PC-3 (cell line): ENCODE measurements at regions not wholly inside any gene's neighbourhood (a gene's known extent, or its start where the extent isn't known, plus 50 kb on each side); places are given as distances from the start of the nearest gene placed in this dataset.

Experiments
- ATAC-seq: fragments of 200-7000 bp; cut with Tn5 transposase; 2 replicates; pipeline ENCODE4 v1.9.1; 2020; ENCODE audit warnings: mild to moderate bottlenecking, moderate library complexity
- BruUV-seq: library from RNA; stranded (reverse); fragments of 400-500 nt; replicated peaks from 2 replicates; lab custom pipeline; 2021; lab: Mats Ljungman, UMichigan
- CTCF ChIA-PET: fragments of 300-600 bp; sonication (Branson Sonifier 250); formaldehyde crosslinking; loops from one replicate; lab custom pipeline; 2022; ENCODE audit warnings: antibody characterized with exemption; lab: Charles Lee
- POLR2A ChIA-PET: fragments of 300-600 bp; sonication (Branson Sonifier 250); formaldehyde crosslinking; loops from one replicate; lab custom pipeline; 2022; ENCODE audit warnings: antibody characterized with exemption; ENCODE audit not compliant: unreplicated experiment; lab: Charles Lee
- DNase-seq: peaks from one replicate; pipeline ENCODE4 v3.0.0-alpha.2; 2015
- H2AFZ ChIP-seq: fragments of 300-600 bp; sonication (generic); 2 replicates; pipeline ENCODE4 v1.6.0; 2016; ENCODE audit warnings: antibody characterized with exemption, low read length
- H3F3A ChIP-seq: fragments of 300-600 bp; sonication (generic); one replicate; pipeline ENCODE4 v1.6.0; 2017; ENCODE audit warnings: antibody characterized with exemption, low read length, control low read depth, mild to moderate bottlenecking; ENCODE audit not compliant: unreplicated experiment
- H3K27ac ChIP-seq: fragments of 300-600 bp; sonication (generic); 2 replicates; pipeline ENCODE4 v1.5.1; 2016; ENCODE audit warnings: mild to moderate bottlenecking, low read length
- H3K27me3 ChIP-seq: fragments of 300-600 bp; sonication (generic); 2 replicates; pipeline ENCODE4 v1.6.1; 2016; ENCODE audit warnings: low read length, mixed read lengths
- H3K36me3 ChIP-seq: fragments of 300-600 bp; sonication (generic); 2 replicates; pipeline ENCODE4 v1.6.1; 2016; ENCODE audit warnings: low read depth, mixed run types, low read length, mixed read lengths
- H3K4me1 ChIP-seq: fragments of 300-600 bp; sonication (generic); 2 replicates; pipeline ENCODE4 v1.5.1; 2016; ENCODE audit warnings: low read length; ENCODE audit not compliant: insufficient read depth
- H3K4me2 ChIP-seq: fragments of 300-600 bp; sonication (generic); 2 replicates; pipeline ENCODE4 v1.6.0; 2016; ENCODE audit warnings: low read length
- H3K4me3 ChIP-seq: fragments of 300-600 bp; sonication (generic); 2 replicates; pipeline ENCODE4 v1.5.1; 2016; ENCODE audit warnings: mild to moderate bottlenecking, low read length, mixed read lengths
- H3K79me2 ChIP-seq: fragments of 300-600 bp; sonication (generic); 2 replicates; pipeline ENCODE4 v1.6.1; 2017; ENCODE audit warnings: low read length, mixed read lengths
- H3K9ac ChIP-seq: fragments of 300-600 bp; sonication (generic); 2 replicates; pipeline ENCODE4 v1.6.0; 2016; ENCODE audit warnings: mild to moderate bottlenecking, low read length
- H3K9me2 ChIP-seq: fragments of 300-600 bp; sonication (generic); replicated peaks from 2 replicates; pipeline ENCODE4 v1.6.1; 2016; ENCODE audit warnings: mixed run types, low read length, mixed read lengths
- H3K9me3 ChIP-seq: fragments of 300-600 bp; sonication (generic); 2 replicates; pipeline ENCODE4 v1.6.1; 2016; ENCODE audit warnings: low read length, mixed read lengths
- H4K20me1 ChIP-seq: fragments of 300-600 bp; sonication (generic); 2 replicates; pipeline ENCODE4 v1.6.1; 2016; ENCODE audit warnings: low read length, mixed read lengths
- EZH2 ChIP-seq: fragments of 300-600 bp; sonication (generic); IDR thresholded peaks from one replicate; pipeline ENCODE4 v1.6.1; 2017; ENCODE audit warnings: antibody characterized with exemption, mild to moderate bottlenecking, low read length; ENCODE audit not compliant: unreplicated experiment
- EZH2phosphoT487 ChIP-seq: fragments of 300-600 bp; sonication (generic); IDR thresholded peaks from 2 replicates; pipeline ENCODE4 v1.6.1; 2018; ENCODE audit warnings: mild to moderate bottlenecking, antibody characterized with exemption, low read length, borderline replicate concordance
- intact Hi-C: fragments of 100-400 bp; cut with micrococcal nuclease; formaldehyde crosslinking; loops from 2 replicates; pipeline ENCODE4 v1.9.0; 2023
- TF ChIP-seq, protein P1 (sequence below): fragments of 300-600 bp; sonication (generic); conservative IDR thresholded peaks from 2 replicates; pipeline ENCODE4 v1.5.1; 2017; ENCODE audit warnings: antibody characterized with exemption, low read depth, mild to moderate bottlenecking, low read length

DNA sequence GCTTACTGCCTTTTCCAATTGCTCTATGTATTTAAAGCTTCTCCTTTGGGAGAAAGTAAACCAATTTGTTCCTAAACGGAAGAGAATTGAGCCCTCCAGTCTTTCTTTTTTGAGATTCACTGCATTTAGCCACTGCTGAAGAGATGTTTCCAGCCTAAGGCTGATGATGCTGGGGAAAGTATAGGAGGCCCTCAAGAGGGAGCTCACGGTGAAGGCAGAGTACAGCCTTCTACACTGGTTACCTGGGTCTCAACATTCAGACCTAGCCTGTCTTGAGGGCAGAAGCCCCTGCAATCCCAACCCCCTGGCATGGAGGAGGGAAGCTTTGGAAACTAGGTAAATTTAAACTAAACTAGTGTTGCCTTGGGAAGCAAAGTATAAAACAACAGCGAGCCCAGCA, 316.7 kb upstream of the TPK1 start:
- ChIA-PET CTCF (interaction anchor here (0.7 kb wide), 1 partner anchor 318 kb away, joined by 3 read pairs; no protein-coding TSS in a partner anchor), POLR2A (no interaction called here)
- Histone ChIP-seq H3K79me2 (no peaks in the 10 kb centered on the region), H3K4me3 (no peak overlapping the region), H3K9me3 (no peaks in the 10 kb centered on the region), H3K9ac (no peak overlapping the region), H3K27ac (no peak overlapping the region), H2AFZ (no peak overlapping the region), H3K4me1 (no peaks in the 10 kb centered on the region), H3F3A (no peaks in the 10 kb centered on the region), H3K9me2 (no peaks in the 10 kb centered on the region), H3K4me2 (no peak overlapping the region), H3K36me3 (no peaks in the 10 kb centered on the region), H4K20me1 (no peaks in the 10 kb centered on the region), H3K27me3 (peaks cover 84% of the 10 kb centered on the region)
- no peak for ATAC-seq
- no peak for DNase-seq
- intact Hi-C loops, result no loop called here
- TF ChIP-seq, protein P1, sequence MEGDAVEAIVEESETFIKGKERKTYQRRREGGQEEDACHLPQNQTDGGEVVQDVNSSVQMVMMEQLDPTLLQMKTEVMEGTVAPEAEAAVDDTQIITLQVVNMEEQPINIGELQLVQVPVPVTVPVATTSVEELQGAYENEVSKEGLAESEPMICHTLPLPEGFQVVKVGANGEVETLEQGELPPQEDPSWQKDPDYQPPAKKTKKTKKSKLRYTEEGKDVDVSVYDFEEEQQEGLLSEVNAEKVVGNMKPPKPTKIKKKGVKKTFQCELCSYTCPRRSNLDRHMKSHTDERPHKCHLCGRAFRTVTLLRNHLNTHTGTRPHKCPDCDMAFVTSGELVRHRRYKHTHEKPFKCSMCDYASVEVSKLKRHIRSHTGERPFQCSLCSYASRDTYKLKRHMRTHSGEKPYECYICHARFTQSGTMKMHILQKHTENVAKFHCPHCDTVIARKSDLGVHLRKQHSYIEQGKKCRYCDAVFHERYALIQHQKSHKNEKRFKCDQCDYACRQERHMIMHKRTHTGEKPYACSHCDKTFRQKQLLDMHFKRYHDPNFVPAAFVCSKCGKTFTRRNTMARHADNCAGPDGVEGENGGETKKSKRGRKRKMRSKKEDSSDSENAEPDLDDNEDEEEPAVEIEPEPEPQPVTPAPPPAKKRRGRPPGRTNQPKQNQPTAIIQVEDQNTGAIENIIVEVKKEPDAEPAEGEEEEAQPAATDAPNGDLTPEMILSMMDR, result no peak
- TF ChIP-seq EZH2phosphoT487 (no peak), EZH2 (no peak)
- no TSS peak for BruUV-seq

DNA sequence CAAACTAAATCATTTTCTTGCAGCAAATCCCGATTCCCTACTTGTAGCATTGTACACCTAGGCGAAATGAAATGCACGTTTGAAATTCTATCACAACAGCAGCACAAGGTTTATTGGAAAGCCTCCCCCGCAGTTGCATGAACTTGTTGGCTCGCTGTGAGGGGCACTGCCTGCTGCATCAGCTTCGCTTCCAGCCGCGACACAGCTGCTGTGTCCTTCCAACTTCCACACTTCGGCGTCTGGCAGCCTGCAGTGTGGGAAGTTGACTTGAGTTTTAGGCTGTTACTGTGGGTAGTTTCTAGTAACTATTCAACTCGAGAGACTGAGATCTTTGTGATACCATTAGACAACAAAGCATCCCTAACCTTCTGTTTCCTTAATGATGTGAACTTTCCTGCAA, 315.8 kb upstream of the TPK1 start:
- Histone ChIP-seq H3K27me3 (peaks cover 87% of the 10 kb centered on the region), H3K9me3 (no peaks in the 10 kb centered on the region), H3K27ac (no peak overlapping the region), H4K20me1 (no peaks in the 10 kb centered on the region), H3K9me2 (no peaks in the 10 kb centered on the region), H2AFZ (no peak overlapping the region), H3K9ac (no peak overlapping the region), H3K79me2 (no peaks in the 10 kb centered on the region), H3K36me3 (no peaks in the 10 kb centered on the region), H3K4me1 (no peaks in the 10 kb centered on the region), H3K4me2 (no peak overlapping the region), H3K4me3 (no peak overlapping the region), H3F3A (no peaks in the 10 kb centered on the region)
- intact Hi-C loops, result no loop called here
- BruUV-seq, result no TSS peak
- no peak for ATAC-seq
- CTCF ChIA-PET, result no interaction called here
- DNase-seq, result no peak
- POLR2A ChIA-PET, result no interaction called here
- TF ChIP-seq, protein P1, result no peak
- TF ChIP-seq EZH2phosphoT487 (no peak), EZH2 (no peak)

DNA sequence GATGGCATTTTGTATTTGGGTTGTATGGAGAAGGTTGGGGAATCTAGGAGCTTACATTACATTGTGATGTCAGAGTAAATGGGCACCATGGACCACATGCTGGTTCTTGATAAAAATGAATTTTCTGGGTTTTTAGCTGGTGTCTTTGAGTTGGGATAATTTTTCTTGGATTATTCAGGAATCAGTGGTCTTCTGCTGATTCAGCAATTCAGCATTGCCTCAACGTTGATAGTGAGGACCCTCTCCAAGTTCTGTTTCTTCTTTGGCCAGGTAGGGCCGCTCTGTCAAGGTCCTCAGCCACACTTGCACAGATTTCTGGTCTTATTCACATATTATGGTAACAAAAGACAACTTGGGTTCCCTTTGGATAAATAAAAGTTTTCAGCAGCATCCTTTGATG, 312.0 kb upstream of the TPK1 start:
- H3K9me3 ChIP-seq, result no peaks in the 10 kb centered on the region
- H3K4me2 ChIP-seq, result no peak overlapping the region
- intact Hi-C loops, result no loop called here
- H4K20me1 ChIP-seq, result no peaks in the 10 kb centered on the region
- no peak for TF ChIP-seq EZH2phosphoT487
- TF ChIP-seq, protein P1, result no peak
- TF ChIP-seq EZH2, result no peak
- no peaks in the 10 kb centered on the region for H3F3A ChIP-seq
- no peaks in the 10 kb centered on the region for H3K9me2 ChIP-seq
- BruUV-seq, result no TSS peak
- ATAC-seq, result no peak
- H3K9ac ChIP-seq, result no peak overlapping the region
- CTCF ChIA-PET, result no interaction called here
- no peaks in the 10 kb centered on the region for H3K79me2 ChIP-seq
- no peak for DNase-seq
- H2AFZ ChIP-seq, result no peak overlapping the region
- no peaks in the 10 kb centered on the region for H3K4me1 ChIP-seq
- POLR2A ChIA-PET, result no interaction called here
- no peaks in the 10 kb centered on the region for H3K36me3 ChIP-seq
- no peak overlapping the region for H3K27ac ChIP-seq
- no peak overlapping the region for H3K4me3 ChIP-seq
- peaks cover 82% of the 10 kb centered on the region for H3K27me3 ChIP-seq
